GM19468 (cell line): ENCODE measurements at regions not wholly inside any gene's neighbourhood (a gene's known extent, or its start where the extent isn't known, plus 50 kb on each side); places are given as distances from the start of the nearest gene placed in this dataset.

Experiments
- ATAC-seq: cut with Tn5 transposase; IDR thresholded peaks from one replicate; pipeline ENCODE4 v1.9.1; 2021; ENCODE audit warnings: mild to moderate bottlenecking, moderate library complexity, moderate number of reproducible peaks; ENCODE audit not compliant: unreplicated experiment; ENCODE audit errors: extremely low read depth

DNA sequence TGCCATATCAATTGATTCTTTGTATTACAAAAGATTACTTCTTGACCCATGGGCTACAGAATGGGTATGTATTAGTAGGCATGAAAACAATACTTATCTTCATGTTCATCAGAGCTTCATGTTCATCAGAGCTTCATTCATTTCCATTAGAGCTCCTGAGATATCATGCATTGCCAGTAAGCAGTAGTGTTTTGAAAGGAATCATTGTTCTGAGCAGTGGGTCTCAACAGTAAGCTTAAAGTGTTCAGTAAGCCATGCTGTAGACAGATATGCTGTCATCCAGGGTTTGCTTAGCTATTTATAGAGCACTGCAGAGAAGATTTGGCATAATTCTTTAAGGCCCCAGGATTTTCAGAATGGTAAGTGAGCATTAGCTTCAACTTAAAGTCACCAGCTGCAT lies 596.1 kb downstream of the ZNF385D start:
- no peak for ATAC-seq

GRCh38 chr3:21152555-21152954 lies 598.5 kb downstream of the ZNF385D start:
- ATAC-seq, result no peak

GRCh38 chr3:21142949-21143348 lies 608.1 kb downstream of the ZNF385D start:
- ATAC-seq, result no peak

GRCh38 chr3:21142031-21142430 lies 609.0 kb downstream of the ZNF385D start:
- ATAC-seq, result no peak

DNA sequence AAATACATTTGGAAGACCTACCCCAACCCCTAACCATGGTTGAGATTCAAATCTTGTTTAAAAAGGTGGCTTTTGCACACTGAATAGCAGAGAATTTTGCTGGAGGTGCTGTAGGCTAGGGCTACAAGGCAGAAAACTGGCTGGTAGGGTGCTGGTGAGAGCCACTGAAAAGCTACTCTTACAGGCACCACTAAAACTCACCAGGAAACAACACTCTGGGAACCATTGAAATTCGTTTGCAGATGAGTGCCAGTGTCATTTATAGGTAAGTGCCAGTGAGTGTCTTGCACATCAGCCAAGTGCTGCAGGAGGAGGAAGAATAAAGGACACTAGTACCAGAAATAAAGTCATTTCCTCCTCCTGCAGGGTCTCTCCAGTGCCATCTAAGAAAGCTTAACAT lies 610.2 kb downstream of the ZNF385D start:
- ATAC-seq, result no peak

DNA sequence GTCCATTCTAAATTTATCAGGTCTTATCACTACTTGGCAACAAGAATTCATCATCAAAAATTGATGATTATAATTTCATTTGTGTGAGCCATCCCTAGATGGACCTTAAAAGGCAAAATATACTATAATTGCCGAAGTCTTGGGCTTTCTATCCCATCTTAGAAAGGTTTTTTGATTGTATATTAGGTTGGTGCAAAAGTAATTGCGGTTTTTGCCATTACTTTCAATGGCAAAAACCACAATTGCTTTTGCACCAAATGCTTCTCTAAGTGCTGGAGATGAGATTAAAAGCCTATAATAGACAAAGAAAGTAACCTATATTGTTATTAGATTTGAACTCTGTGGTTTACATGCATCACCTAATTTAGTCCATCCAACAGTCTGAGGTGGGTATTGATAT lies 612.9 kb downstream of the ZNF385D start:
- no peak for ATAC-seq

- ATAC-seq, result no peak
These were observed 618.1 kb downstream of the ZNF385D start for GRCh38 chr3:21132896-21133295.

DNA sequence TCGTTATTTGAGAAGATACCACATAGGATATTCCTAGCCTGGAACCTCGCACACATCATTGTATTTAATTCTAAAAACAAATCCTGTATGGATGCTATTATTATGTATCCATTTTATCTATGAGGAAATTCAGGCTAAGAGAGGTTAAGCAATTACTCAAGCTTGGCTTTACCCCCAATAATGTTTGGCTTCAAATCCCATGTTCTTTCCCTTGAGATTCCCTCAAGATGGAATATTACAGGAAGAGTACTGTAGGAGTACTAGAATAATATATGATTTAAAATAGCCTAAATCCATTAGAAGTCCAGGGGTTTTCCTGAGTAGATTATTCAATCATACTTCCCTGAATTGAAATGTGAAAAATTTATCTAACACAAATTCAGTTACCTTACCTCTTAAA lies 630.2 kb downstream of the ZNF385D start:
- ATAC-seq, result no peak

DNA sequence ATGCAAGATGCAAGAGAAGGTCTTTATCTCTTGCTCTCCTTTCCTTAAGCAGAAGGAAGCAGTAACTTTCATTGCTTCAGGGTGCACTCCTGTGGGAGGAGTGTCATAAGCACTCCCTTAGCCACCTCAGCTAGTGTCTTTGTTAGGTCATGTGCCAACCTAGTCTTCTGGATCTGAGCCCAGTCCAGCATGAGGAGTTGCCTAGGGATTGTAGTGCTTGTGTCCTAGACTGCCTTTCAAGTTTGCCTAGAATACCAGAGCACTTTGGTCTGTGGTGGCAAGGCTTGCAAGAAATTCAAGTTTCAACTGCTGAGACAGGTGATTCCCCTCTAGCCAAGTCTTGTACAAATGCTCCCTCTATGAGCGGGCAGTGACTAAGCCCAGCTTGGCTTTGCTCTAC lies 633.6 kb downstream of the ZNF385D start:
- ATAC-seq, result no peak

- ATAC-seq, result no peak
These were observed 642.0 kb downstream of the ZNF385D start for GRCh38 chr3:21109056-21109455.

- ATAC-seq, result no peak
These were observed 645.2 kb downstream of the ZNF385D start for GRCh38 chr3:21105784-21106183.

DNA sequence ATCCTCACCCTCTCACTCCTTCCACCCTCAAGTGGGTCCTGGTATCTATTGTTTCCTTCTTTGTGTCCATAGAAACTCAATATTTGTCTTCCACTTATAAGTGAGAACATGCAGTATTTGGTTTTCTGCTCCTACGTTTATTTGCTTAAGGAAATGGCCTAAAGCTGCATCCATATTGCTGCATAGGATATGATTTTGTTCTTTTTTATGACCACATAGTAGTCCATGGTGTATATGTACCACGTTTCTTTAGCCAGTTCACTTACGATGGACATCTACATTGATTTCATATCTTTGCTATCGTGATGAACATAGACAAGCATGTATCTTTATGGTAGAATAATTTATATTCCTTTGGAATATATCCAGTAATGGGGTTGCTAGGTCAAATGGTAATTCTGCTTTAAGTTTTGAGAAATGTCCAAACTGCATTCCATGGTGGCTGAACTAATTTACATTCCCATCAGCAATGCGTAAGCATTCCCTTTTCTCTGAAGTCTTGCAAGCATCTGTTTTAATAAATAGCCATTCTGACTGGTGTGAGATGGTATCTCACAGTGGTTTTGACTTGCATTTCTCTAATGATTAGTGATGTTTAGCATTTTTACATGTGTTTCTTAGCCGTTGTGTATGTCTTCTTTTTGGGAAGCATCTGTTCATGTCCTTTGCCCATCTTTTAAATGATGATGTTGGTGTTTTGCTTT lies 650.2 kb downstream of the ZNF385D start:
- no peak for ATAC-seq

- ATAC-seq, result no peak
These were observed 656.3 kb downstream of the ZNF385D start for GRCh38 chr3:21094686-21095085.

DNA sequence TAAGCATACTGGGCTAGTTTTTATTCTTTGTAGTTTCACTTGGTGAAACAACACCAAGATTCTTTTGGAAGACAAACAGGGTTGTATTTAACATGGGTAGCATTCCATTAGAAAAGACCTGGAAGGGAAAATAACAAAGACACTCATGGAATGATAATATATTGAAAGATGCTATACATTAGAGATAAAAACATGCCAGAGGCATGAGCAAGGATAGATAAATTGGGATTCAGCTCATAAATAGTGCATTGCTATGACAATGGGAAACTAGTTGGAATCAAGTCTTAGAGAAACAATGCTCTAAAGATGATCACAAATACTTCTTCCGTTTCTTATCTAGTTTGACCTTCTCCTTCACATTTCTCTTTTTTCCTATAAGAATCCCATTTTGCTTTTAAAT lies 677.4 kb downstream of the ZNF385D start:
- no peak for ATAC-seq

DNA sequence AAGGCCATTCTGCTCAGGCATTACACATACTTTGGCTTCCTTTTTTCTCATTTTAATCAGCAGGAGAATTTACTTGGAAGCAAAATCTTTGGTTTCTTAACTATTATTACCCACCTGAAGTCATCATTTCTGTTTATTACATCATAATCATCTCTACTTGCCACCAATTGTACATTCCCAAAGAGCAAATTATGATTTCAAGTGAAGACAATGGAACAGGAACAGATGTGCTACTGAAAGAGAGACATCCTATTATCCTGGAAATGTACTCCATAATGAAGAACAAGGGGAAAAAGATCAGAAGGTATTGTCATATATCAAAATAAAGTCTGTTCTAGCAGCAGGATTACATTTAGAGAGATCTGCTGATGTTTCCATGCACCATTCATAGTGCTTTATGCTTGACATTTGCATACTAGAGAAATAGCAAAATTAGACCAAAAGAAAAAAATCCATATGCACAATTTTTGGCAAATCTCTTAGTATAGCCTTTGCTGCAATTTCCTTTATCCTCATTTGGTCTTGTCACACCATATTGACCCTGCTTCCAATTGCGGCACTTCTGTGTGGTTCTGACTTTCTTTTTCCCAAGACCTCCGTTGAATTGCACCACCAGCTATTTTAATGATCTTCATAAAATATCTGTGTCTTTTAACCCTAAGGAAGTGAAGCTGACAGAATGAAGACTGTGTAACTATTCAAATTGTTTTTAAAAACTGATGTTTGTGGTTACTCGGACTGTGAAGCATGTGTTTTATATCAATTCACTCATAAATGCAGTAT lies 683.8 kb downstream of the ZNF385D start:
- ATAC-seq, result no peak

GRCh38 chr3:21062831-21063294 lies 688.1 kb downstream of the ZNF385D start:
- no peak for ATAC-seq

DNA sequence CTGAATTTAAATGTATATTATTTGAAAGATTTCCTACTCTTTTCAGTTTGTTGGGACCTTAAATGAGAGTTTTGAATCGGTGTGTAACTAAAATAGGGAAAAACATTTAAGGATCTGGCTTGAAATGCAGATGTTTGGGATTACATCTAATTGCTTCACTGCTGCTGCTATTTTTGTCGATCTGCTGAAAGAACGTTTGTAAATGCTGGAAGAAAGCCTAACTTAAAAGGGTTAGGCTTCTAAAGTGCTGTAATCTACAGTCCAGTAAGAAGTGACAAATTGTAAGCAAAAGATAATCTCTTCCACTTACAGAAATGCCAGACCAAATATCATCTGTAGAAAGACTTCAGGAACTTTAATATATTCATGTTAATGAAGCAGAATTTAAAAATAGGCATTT lies 691.6 kb downstream of the ZNF385D start:
- no peak for ATAC-seq

GRCh38 chr3:21056293-21056692 lies 694.7 kb downstream of the ZNF385D start:
- ATAC-seq, result no peak

DNA sequence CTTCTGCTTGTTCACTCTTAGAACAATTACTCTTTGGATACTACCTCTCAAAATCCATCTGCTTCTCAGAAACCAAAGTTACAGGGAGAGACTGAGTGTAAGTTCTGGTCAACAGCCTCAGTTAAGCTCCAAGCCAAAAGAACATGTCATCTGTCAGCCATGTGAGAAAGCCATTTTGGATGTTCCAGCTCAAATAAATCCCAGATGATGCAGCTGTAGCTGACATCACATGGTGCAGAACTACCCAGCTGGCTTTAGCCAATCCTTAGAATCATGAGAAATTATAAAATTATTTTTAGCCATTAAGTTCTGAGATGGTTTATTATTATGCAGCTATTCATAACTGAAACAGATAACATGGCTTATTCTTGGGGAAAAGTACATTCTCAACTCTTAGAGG lies 696.0 kb downstream of the ZNF385D start:
- ATAC-seq, result no peak

GRCh38 chr3:21054064-21054463 lies 696.9 kb downstream of the ZNF385D start:
- ATAC-seq, result no peak

GRCh38 chr3:21049334-21050062 lies 701.5 kb downstream of the ZNF385D start:
- no peak for ATAC-seq
